Breast epithelium (tissue), 4 donors: ENCODE measurements at regions not wholly inside any gene's neighbourhood (a gene's known extent, or its start where the extent isn't known, plus 50 kb on each side); places are given as distances from the start of the nearest gene placed in this dataset.

ENCODE experiments used
- DNase-seq, 2 donors: peaks; one replicate each; pipeline ENCODE4 v3.0.0-alpha.2; 2019; ENCODE audit warnings: low spot score in 2 of 2
- H3K27ac ChIP-seq, 2 donors: fragments of 200-600 bp; sonication (generic) in 1 of 2; one replicate each; pipeline ENCODE4 v1.5.1; 2016 to 2019; ENCODE audit warnings: mild to moderate bottlenecking in 1 of 2
- H3K27me3 ChIP-seq, 2 donors: fragments of 200-600 bp; sonication (generic) in 1 of 2; one replicate each; pipeline versions ENCODE4 v1.5.1 to v1.6.0; 2017 to 2019; ENCODE audit warnings: control low read depth in 1 of 2, mild to moderate bottlenecking in 1 of 2
- H3K36me3 ChIP-seq: fragments of 200-600 bp; one replicate; pipeline ENCODE4 v1.5.1; 2019
- H3K4me1 ChIP-seq, 2 donors: fragments of 200-600 bp; sonication (generic); one replicate each; pipeline ENCODE4 v1.5.1; 2016 to 2019; ENCODE audit warnings: control low read depth in 1 of 2
- H3K4me3 ChIP-seq, 3 donors: fragments of 200-600 bp; sonication (generic); 1 replicate in 2 of 3; 2 replicates in 1 of 3; pipeline ENCODE4 v1.5.1; 2016 to 2019; ENCODE audit warnings: mild to moderate bottlenecking in 3 of 3, moderate library complexity in 2 of 3
- H3K9me3 ChIP-seq, 2 donors: fragments of 200-600 bp; sonication (generic) in 1 of 2; one replicate each; pipeline ENCODE4 v1.5.1; 2016 to 2019; ENCODE audit warnings: control low read depth in 1 of 2
- POLR2A ChIP-seq: fragments of 450-650 bp; IDR thresholded peaks from one replicate; pipeline ENCODE4 v1.6.1; 2016; ENCODE audit warnings: antibody characterized with exemption, mild to moderate bottlenecking, moderate library complexity
- POLR2AphosphoS5 ChIP-seq, 3 donors: sonication (generic); formaldehyde crosslinking; IDR thresholded peaks; one replicate each; pipeline ENCODE4 v1.6.1; 2017; ENCODE audit warnings: antibody characterized with exemption in 3 of 3
- intact Hi-C: fragments of 100-400 bp; cut with DNase I; formaldehyde crosslinking; loops from one replicate; pipeline ENCODE4 v1.15.1; 2023; ENCODE audit warnings: low total_unique reads
- TF ChIP-seq, protein P1 (sequence below), 3 donors: fragments of 450-650 bp; IDR thresholded peaks; one replicate each; pipeline ENCODE4 v1.5.1; 2016 to 2017; ENCODE audit warnings: antibody characterized with exemption in 3 of 3, mild to moderate bottlenecking in 3 of 3, moderate library complexity in 3 of 3

DNA sequence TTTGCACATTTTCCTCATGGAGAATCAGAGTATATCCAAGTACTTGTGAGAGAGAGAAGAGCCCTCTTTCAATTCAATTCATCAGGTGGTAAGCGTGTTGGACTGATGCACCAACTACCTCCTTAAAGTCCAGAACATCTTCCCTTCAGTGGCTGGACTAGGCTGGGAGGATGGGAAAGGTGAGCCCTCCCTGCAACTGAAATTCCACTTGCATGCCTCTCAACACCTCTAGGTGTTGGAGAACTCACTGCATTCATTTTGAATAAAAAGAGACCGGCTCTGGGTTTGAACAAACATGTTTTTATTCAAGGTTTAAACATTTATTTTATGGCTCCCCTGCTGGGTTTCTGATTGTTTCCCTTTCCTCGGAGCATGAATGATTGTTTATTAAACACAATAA lies 573.5 kb downstream of the CCSER2 start:
- H3K4me1 ChIP-seq, result no peaks in the 10 kb centered on the region
- no peak overlapping the region for H3K27ac ChIP-seq
- no peaks in the 10 kb centered on the region for H3K36me3 ChIP-seq
- H3K4me3 ChIP-seq, result no peak overlapping the region
- no peak for TF ChIP-seq POLR2AphosphoS5 (IDR thresholded peaks at IDR 0.05)
- TF ChIP-seq, protein P1, sequence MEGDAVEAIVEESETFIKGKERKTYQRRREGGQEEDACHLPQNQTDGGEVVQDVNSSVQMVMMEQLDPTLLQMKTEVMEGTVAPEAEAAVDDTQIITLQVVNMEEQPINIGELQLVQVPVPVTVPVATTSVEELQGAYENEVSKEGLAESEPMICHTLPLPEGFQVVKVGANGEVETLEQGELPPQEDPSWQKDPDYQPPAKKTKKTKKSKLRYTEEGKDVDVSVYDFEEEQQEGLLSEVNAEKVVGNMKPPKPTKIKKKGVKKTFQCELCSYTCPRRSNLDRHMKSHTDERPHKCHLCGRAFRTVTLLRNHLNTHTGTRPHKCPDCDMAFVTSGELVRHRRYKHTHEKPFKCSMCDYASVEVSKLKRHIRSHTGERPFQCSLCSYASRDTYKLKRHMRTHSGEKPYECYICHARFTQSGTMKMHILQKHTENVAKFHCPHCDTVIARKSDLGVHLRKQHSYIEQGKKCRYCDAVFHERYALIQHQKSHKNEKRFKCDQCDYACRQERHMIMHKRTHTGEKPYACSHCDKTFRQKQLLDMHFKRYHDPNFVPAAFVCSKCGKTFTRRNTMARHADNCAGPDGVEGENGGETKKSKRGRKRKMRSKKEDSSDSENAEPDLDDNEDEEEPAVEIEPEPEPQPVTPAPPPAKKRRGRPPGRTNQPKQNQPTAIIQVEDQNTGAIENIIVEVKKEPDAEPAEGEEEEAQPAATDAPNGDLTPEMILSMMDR (IDR thresholded peaks at IDR 0.05), result no peak
- TF ChIP-seq POLR2A, result no peak
- H3K9me3 ChIP-seq, result no peaks in the 10 kb centered on the region
- intact Hi-C loops, result no loop called here
- DNase-seq, result no peak
- H3K27me3 ChIP-seq, result no peaks in the 10 kb centered on the region

DNA sequence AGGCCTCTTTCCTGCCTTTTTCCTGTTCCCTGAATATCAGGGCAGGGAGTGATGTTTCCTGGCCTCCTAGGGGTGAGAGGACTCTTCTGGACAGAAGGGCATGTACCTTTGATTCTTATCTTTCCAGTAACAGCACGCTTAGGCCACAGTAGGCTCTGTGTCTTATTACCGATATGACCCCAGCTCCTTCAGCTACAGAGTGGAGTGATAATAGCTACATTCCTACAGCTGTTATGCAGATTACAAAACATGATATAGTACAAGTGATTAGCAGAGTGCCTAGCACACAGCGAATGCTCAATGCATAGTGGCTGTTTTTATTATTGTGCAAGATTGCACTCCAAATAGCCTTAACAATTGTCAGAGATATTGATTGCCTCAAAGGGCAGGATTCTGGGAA lies 574.2 kb downstream of the CCSER2 start:
- no peak for TF ChIP-seq POLR2AphosphoS5 (IDR thresholded peaks at IDR 0.05)
- TF ChIP-seq POLR2A, result no peak
- TF ChIP-seq, protein P1 (IDR thresholded peaks at IDR 0.05), result no peak
- no peaks in the 10 kb centered on the region for H3K36me3 ChIP-seq
- no peaks in the 10 kb centered on the region for H3K4me1 ChIP-seq

DNA sequence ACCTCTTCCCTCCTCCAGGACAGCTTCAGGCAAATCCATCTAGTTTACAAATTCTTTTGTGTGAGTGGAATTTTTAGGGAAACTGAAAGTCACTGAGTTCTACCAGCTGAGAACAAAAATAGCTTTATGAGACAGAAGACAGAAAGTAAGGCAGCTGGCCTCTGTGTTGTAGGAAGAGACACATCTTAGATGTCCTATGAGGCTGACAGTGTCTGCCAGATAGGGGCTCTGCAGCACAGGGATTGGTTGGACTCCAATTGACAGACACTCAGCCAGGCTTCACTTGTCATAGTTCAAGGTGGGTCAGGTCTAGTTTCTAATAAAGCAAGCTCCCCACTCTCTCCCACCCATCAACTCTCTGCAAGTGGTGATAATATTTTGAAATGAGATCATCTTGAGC lies 574.9 kb downstream of the CCSER2 start:
- no peak overlapping the region for H3K4me3 ChIP-seq
- no peak overlapping the region for H3K27ac ChIP-seq
- intact Hi-C loops, result no loop called here
- H3K4me1 ChIP-seq, result no peaks in the 10 kb centered on the region
- TF ChIP-seq POLR2AphosphoS5 (IDR thresholded peaks at IDR 0.05) (no peak), POLR2A (no peak)
- TF ChIP-seq, protein P1 (IDR thresholded peaks at IDR 0.05), result no peak
- H3K9me3 ChIP-seq, result no peaks in the 10 kb centered on the region
- H3K36me3 ChIP-seq, result no peaks in the 10 kb centered on the region
- no peak for DNase-seq
- no peaks in the 10 kb centered on the region for H3K27me3 ChIP-seq

More for the DNA sequence above, 574.2 kb downstream of the CCSER2 start:
- Histone ChIP-seq H3K4me3 (no peak overlapping the region), H3K27ac (no peak overlapping the region), H3K27me3 (no peaks in the 10 kb centered on the region), H3K9me3 (no peaks in the 10 kb centered on the region)
- intact Hi-C loops, result no loop called here
- DNase-seq, result no peak

DNA sequence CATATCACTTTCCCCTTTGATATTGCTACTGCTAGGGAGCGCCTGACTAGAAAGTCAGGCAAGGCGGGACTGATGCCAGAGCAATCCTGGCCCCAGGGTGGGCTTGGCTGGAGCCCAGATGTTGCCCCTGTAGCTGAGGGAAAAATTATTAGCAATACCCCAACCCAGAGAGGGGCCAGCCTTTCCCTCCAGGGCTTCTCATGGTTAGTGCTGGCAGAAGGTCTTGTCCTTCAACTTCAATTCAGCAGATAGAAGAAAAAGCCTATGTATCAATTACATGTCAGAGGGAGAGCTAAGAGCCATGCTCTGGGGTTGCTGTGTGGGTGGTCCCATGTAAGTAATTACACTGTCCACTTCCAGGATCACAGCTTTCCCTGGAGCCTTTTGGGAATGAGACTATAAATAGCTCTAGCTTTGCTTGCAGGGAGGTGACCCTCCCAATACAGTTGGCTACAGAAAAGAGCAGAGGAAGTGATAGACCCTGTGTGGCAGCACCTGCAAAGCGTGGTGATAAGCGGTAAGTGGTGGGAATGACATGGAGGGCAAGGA lies 579.1 kb downstream of the CCSER2 start:
- DNase-seq, result no peak
- TF ChIP-seq, protein P1 (IDR thresholded peaks at IDR 0.05), result no peak
- no peak for TF ChIP-seq POLR2A
- no peak for TF ChIP-seq POLR2AphosphoS5 (IDR thresholded peaks at IDR 0.05)

DNA sequence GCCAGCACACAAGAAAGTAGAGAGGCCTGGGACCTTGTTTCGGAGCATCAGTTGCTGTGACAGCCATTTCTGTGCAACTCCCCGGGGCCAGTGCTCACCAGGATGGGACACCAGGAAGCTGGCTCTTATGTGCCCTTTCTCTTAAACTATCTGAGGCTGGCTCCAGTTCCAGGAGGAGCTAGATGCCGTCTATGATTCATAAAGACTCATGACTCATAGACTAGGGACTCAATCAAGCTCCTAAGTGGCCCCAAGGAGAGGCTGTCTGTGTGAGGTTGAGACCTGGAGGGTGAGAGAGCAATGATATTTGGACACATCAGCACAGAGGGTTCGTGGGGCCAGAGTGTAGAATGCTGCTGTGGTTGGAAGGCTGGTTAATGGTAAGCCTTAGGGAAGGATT lies 580.1 kb downstream of the CCSER2 start:
- Histone ChIP-seq H3K36me3 (no peaks in the 10 kb centered on the region), H3K27ac (no peak overlapping the region), H3K9me3 (no peaks in the 10 kb centered on the region), H3K4me3 (no peak overlapping the region), H3K27me3 (no peaks in the 10 kb centered on the region), H3K4me1 (no peaks in the 10 kb centered on the region)
- TF ChIP-seq POLR2AphosphoS5 (IDR thresholded peaks at IDR 0.05), result no peak
- TF ChIP-seq, protein P1 (IDR thresholded peaks at IDR 0.05), result no peak
- no peak for TF ChIP-seq POLR2A
- DNase-seq, result no peak
- intact Hi-C loops, result no loop called here

More for the DNA sequence above, 579.1 kb downstream of the CCSER2 start:
- Histone ChIP-seq H3K27ac (no peak overlapping the region), H3K4me1 (no peaks in the 10 kb centered on the region), H3K9me3 (no peaks in the 10 kb centered on the region), H3K27me3 (no peaks in the 10 kb centered on the region), H3K36me3 (no peaks in the 10 kb centered on the region), H3K4me3 (no peak overlapping the region)
- intact Hi-C loops, result no loop called here
